ENCODE measurements at regions not wholly inside any gene's neighbourhood (a gene's known extent, or its start where the extent isn't known, plus 50 kb on each side); places are given as distances from the start of the nearest gene placed in this dataset.

GRCh38 chr2:38220164-38220563, 144.2 kb upstream of the CYP1B1 start:
- no peak for TF ChIP-seq SP1 (IDR thresholded peaks at IDR 0.05)
- no peak for TF ChIP-seq BHLHE40 (IDR thresholded peaks at IDR 0.05; ENCODE audit: borderline replicate concordance)
- TF ChIP-seq CTBP1 (IDR thresholded peaks at IDR 0.05; ENCODE audit: borderline replicate concordance) = no peak
- no peak for TF ChIP-seq L3MBTL2 (conservative IDR thresholded peaks at IDR 0.05)
- TF ChIP-seq SUZ12 (IDR thresholded peaks at IDR 0.05) = no peak
- no peak for TF ChIP-seq PKNOX1 (IDR thresholded peaks at IDR 0.05)
- TF ChIP-seq TARDBP (IDR thresholded peaks at IDR 0.05) = no peak
- no peak for TF ChIP-seq ELF4 (IDR thresholded peaks at IDR 0.05)
- TF ChIP-seq LEF1 (IDR thresholded peaks at IDR 0.05; ENCODE audit: borderline replicate concordance) = no peak
- TF ChIP-seq FOXA1 (IDR thresholded peaks at IDR 0.05) = no peak

Data from HEK293T (cell line).